ENCODE measurements at regions not wholly inside any gene's neighbourhood (a gene's known extent, or its start where the extent isn't known, plus 50 kb on each side); places are given as distances from the start of the nearest gene placed in this dataset.

- DNase-seq (ENCODE audit: extremely low spot score, insufficient read length, low read depth) (no peak), FAIRE-seq (no peak)
Measured at GRCh38 chr14:65303190-65303898, 109.2 kb upstream of the FUT8 start.

DNA sequence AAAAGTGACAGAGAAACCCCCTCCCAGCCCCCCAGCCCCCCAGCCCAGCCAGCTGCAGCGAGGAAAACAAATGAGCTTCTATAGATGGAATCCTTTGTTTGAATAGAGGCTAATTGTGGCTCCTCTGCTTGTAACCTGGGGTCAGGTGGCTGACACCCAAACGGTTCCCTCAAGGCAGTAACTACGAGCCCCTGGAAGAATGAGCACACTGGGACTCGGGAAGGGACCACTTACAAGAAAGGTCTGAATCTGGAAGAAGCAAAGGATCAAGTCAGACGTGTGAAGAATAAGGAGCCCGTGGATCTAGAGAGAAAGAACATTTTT, 108.7 kb upstream of the FUT8 start:
- no peak for FAIRE-seq
- no peak for DNase-seq (ENCODE audit: extremely low spot score, insufficient read length, low read depth)

DNA sequence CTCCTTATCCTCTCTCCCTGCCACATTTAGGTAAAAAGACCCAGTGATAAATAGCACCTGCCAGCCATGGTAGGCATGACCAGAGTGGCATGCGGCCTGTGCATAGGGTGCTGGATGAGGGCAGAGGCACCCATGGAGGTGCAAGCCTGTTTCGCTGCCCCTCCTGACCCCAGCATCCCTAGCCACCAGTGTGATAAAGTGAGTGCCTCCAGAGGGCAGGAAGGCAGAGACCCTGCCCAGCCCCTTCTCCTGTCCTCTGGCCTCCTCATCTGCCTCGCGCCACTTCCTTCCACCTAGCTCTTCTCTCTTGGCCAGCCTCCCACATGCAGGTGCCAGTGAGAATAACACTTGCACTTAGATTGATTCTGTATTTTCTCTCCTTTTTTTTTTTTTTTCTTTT, 108.3 kb upstream of the FUT8 start:
- FAIRE-seq (no peak), DNase-seq (ENCODE audit: extremely low spot score, insufficient read length, low read depth) (no peak)

DNA sequence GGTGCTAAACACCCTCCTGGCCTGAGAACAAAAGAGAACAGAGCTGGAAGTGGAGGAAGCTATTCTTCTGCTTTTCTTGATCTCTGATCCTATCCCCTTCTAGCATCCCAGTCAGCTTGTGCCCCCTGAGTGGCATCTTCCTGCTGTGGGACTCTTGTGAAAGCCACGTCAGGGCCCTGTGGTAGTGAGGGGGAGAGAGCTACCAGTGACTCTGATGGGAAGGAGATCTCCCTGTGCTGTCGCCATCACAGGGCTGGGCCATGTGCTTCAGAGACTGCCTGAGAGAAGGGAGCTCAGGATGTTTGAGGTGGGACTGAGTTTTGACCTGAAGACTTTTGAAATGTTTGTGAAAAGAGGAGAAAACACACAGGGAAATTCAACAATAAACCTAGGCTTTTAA, 107.6 kb upstream of the FUT8 start:
- DNase-seq (ENCODE audit: extremely low spot score, insufficient read length, low read depth), result no peak
- peak; percentile 51 for FAIRE-seq

DNA sequence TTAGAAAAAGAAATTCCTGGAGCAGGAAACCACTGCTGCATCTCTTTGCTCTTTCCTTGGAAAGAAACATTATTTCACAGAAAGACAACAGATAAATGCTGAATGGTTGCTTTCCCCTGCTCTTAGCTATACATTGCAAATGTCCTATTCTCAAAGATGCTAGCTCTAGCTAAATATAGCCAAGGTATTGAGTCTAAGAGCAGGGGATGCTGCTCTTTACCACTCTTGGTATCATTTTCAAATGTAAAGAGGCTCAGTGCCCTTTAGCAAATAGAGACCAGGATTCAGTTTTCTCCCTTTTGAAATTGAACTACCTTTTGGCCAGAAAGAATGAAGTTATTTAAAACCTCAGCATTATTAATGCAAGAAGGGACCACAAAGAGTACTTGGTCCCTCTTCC, 104.0 kb upstream of the FUT8 start:
- FAIRE-seq (no peak), DNase-seq (ENCODE audit: extremely low spot score, insufficient read length, low read depth) (no peak)

- FAIRE-seq, result no peak
Measured at GRCh38 chr14:65310568-65310967, 102.0 kb upstream of the FUT8 start.

GRCh38 chr14:65312859-65313258, 99.7 kb upstream of the FUT8 start:
- no peak for DNase-seq (ENCODE audit: extremely low spot score, insufficient read length, low read depth)
- FAIRE-seq, result peak; percentile 52

More at GRCh38 chr14:65310568-65310967, 102.0 kb upstream of the FUT8 start:
- no peak for DNase-seq (ENCODE audit: extremely low spot score, insufficient read length, low read depth)

DNA sequence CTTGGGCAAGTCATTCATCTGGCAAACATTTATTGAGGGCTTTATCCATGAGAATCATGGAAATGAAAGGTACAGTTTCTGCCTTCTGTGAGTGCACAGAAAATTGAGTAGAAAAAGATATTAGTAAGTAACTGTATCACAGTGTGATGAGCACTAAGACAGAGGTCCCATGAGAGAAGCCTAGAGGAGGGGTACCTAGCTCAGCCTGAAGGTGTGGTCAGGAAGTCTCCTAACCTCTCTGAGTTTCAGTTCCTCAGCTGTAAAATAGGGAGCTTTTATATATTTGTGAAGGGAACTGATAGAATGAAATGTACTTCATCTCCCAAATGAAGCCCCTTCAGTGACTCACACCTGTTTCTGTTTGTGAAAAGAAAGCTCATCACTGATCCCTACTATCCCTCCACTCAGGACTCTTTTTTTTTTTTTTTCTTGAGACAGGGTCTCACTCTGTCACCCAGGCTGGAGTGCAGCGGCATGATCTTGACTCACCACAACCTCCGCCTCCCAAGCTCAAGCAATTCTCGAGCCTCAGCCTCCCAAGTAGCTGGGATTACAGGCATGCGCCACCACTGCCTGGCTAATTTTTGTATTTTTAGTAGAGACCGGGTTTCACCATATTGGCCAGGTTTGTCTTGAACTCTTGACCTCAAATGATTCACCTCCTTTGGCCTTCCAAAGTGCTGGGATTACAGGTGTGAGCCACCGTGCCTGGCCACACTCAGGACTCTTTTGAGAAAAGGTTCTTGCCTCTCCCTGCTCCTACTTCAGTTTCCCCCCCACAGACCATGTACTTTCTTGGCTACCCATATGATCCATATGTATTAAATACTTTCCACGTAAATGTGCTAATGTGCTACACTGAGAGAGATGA, 93.7 kb upstream of the FUT8 start:
- DNase-seq (ENCODE audit: extremely low spot score, insufficient read length, low read depth) (no peak), FAIRE-seq (peak; percentile 92)

DNA sequence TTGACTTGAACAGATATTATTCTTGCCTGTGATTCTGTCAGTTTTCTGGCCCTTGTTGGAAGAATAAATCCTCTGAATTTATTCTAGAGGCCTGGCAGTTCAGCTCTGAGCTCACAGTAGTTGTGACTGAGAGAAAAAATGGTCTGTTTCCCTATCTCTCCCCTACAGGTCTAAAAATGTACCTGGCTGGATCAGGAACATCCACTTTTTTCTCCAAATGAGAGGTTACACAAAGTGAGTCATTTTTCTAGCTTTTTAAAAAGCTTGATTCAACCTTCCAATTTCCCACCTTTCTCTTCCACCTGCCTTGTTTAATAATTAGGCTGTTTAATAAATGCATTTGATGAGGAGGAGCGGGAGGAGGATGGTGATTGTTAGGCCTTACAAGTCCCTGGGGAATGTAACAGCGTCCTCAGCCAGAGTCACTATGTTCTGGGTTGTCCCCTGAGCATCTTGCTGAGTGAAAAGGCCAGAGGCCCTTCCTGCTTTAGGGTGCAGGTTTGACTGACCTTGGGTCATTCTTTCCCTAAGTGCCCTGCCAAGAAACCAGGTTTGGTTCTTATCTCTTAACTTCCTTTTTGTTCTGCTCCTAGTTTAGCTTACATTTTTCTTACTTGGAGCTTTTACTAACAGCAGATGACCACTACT, 91.7 kb upstream of the FUT8 start:
- DNase-seq (ENCODE audit: extremely low spot score, insufficient read length, low read depth) (no peak), FAIRE-seq (no peak)

DNA sequence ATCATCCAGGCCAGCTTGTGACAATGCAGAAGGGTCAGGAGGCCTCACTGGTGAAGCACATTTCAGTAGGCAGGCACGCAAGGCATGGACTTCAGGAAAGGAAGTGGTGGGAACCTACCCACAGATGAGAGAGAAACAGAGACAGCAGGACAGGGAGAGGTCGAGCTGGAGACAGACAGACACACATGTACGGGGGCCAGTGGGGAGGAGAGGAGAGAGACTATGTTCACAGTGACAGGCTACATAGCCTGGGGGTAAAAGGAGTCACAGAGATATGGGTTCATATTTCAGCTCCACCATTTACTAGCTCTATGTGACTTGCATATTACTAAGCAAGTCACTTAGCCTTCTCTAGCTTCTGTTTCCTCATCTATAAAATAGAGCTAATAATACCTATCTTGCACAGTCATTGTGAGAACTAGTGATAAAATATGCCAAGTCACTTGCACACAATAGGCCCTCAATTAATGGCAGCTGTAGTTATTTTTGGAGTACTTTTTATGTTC, 91.1 kb upstream of the FUT8 start:
- FAIRE-seq (peak; percentile 92), DNase-seq (ENCODE audit: extremely low spot score, insufficient read length, low read depth) (no peak)

DNA sequence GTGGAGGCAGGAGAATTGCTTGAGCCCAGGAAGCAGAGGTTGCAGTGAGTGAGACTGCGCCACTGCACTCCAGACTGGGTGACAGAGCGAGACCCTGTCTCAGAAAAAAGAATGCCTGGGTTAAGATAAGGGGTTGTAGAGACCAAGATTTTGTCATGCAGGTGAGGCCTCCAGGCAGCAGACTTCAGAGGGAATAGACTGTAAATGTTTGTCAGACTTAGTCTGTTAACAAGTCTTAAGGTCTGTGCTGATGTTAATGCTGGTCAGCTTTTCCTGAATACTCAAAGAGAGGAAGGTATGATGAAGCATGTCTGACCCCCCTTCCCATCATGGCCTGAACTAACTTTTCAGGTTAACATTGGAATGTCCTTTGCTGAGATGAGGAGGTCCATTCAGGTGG, 83.0 kb upstream of the FUT8 start:
- FAIRE-seq (no peak), DNase-seq (ENCODE audit: extremely low spot score, insufficient read length, low read depth) (no peak)

GRCh38 chr14:65329911-65330310, 82.6 kb upstream of the FUT8 start:
- no peak for DNase-seq (ENCODE audit: extremely low spot score, insufficient read length, low read depth)
- peak; percentile 18 for FAIRE-seq

- FAIRE-seq (no peak), DNase-seq (ENCODE audit: extremely low spot score, insufficient read length, low read depth) (no peak)
Measured at GRCh38 chr14:65330416-65330815, 82.1 kb upstream of the FUT8 start.

GRCh38 chr14:65331652-65332051, 80.9 kb upstream of the FUT8 start:
- FAIRE-seq (no peak), DNase-seq (ENCODE audit: extremely low spot score, insufficient read length, low read depth) (no peak)

GRCh38 chr14:65332141-65332871, 80.2 kb upstream of the FUT8 start:
- FAIRE-seq (peak; percentile 49), DNase-seq (ENCODE audit: extremely low spot score, insufficient read length, low read depth) (no peak)

DNA sequence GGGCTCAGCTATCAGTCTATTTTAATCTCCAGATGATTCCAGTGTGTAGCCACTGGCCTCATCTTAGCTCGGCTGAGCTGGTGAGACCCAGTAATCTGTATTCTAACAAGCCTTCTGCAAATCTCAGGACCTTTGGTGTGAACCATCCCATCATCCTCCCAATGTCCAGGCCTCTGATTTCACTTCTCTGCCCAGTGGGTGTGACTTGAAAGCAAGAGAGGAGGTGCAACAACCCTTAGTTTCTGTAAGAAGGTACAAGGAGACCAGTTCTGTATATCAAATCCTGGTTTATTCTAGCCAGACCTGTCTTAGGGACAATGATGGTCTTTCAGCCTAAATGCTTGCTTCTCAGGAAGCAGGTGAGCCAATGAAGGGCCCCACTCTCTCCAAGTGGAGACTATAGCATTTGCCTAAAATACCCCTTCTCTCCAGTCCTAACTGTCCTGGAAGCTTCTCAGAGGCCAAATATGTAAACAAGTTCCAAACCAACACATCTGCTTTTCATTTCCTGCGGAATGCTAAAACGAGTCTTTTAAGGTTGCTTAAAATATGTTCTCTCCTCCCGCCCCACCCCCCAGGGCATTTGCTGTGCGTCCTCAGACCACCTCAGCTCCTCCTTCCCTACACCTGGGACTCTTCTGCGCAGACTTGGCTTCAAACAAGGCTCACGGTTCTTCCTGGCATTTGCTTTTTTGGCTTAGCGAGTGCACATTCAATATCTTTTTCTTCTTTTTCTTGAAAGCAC, 78.4 kb upstream of the FUT8 start:
- no peak for FAIRE-seq
- DNase-seq (ENCODE audit: extremely low spot score, insufficient read length, low read depth), result no peak

DNA sequence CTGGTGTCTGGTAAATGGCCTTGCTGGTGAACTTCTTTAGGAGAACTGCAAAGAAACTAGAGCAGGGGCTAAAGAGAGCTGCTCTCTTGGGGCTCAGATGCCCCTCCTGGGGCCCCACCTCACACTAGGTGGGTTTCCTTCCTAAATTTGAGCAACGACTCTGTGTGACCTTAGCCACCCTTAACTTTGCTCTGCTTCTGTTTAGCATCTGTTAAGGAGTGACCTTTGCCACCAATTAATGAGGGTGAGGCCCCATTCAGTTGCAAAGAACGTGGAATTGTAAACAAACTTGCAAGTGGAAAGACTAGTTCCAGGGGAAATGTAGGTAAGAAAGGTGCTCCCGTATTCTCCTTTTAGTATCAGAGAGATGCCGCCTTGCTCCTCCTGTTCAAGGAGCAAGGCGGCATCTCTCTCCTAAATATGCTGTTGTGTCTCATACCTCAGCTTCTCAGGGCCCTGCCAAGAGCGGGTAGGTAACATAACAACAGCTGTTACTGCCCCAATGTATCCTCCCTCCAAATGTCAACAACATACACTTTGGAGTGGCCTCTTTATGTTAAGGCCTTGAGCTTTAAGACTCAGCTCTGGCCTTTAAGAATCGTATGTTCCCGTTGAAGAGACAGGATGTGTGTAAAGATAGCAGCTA, 77.6 kb upstream of the FUT8 start:
- DNase-seq (ENCODE audit: extremely low spot score, insufficient read length, low read depth) (no peak), FAIRE-seq (no peak)

- FAIRE-seq (no peak), DNase-seq (ENCODE audit: extremely low spot score, insufficient read length, low read depth) (no peak)
Measured at GRCh38 chr14:65335411-65335947, 77.1 kb upstream of the FUT8 start.

DNA sequence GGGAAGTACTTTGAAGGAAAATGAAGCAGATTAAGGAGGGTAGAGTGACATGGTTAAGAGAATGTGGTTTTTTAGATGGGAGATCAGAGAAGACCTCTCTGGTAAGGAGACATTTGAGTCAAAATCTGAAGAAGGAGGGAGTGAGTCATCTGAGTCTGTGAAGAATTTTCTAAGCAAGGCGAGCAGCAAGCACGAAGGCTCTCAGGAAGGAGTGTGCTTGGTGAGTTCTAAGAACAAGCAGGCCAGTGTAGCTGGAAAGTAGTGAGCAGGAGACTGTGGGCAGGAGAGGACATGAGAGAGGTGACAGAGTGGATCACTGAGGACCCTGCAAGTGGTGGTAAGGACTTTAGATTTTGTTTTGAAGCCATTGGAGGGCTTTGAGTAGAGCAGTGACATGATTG, 76.3 kb upstream of the FUT8 start:
- FAIRE-seq (peak; percentile 36), DNase-seq (ENCODE audit: extremely low spot score, insufficient read length, low read depth) (no peak)
